Activated CD4-positive, alpha-beta memory T cell treated with anti-CD3 and anti-CD28 coated beads for 36 hours (primary cell): ENCODE measurements at regions not wholly inside any gene's neighbourhood (a gene's known extent, or its start where the extent isn't known, plus 50 kb on each side); places are given as distances from the start of the nearest gene placed in this dataset.
"Not testable (repeated sequence)": the region's sequence is repeated elsewhere in the genome, so short reads cannot be mapped to it uniquely, and the experiment has no call there.

Experiments used
- CTCF ChIA-PET: fragments of 350-600 bp; sonication (Branson Sonifier 250); formaldehyde crosslinking; loops from one replicate; lab custom pipeline; 2021; ENCODE audit warnings: antibody characterized with exemption, inconsistent platforms; lab: Charles Lee
- POLR2A ChIA-PET: fragments of 350-600 bp; sonication (Branson Sonifier 250); formaldehyde crosslinking; loops from one replicate; lab custom pipeline; 2021; ENCODE audit warnings: antibody characterized with exemption; lab: Charles Lee
- DNase-seq: peaks from one replicate; pipeline ENCODE4 v3.0.0-alpha.2; 2020
- H3K27ac Mint-ChIP-seq: one replicate; pipeline ENCODE4 v1.8.0; 2021; ENCODE audit warnings: mixed read lengths
- H3K27me3 Mint-ChIP-seq: one replicate; pipeline ENCODE4 v1.8.0; 2021; ENCODE audit warnings: mixed read lengths
- H3K36me3 Mint-ChIP-seq: one replicate; pipeline ENCODE4 v1.8.0; 2021; ENCODE audit warnings: mixed read lengths
- H3K4me1 Mint-ChIP-seq: one replicate; pipeline ENCODE4 v1.8.0; 2021; ENCODE audit warnings: low read depth, mixed read lengths
- H3K4me3 Mint-ChIP-seq: one replicate; pipeline ENCODE4 v1.8.0; 2021; ENCODE audit warnings: mild to moderate bottlenecking, mixed read lengths
- H3K9me3 Mint-ChIP-seq: one replicate; pipeline ENCODE4 v1.8.0; 2021; ENCODE audit warnings: mixed read lengths
- intact Hi-C: fragments of 100-400 bp; cut with micrococcal nuclease; formaldehyde crosslinking; loops from one replicate; pipeline ENCODE4 v1.15.1; 2023

- ChIA-PET CTCF (no interaction called here), POLR2A (no interaction called here)
- Mint-ChIP-seq H3K36me3 (no peaks in the 10 kb centered on the region), H3K27ac (no peak overlapping the region), H3K27me3 (no peaks in the 10 kb centered on the region), H3K4me3 (no peak overlapping the region), H3K9me3 (no peaks in the 10 kb centered on the region), H3K4me1 (no peaks in the 10 kb centered on the region)
- no peak for DNase-seq
- intact Hi-C loops = no loop called here
Observed at GRCh38 chr2:14756981-14757657, 124.6 kb downstream of the LRATD1 start.

GRCh38 chr2:14759082-14759481, 126.6 kb downstream of the LRATD1 start:
- no peak for DNase-seq
- H3K27ac Mint-ChIP-seq = no peak overlapping the region
- no peaks in the 10 kb centered on the region for H3K4me1 Mint-ChIP-seq
- H3K4me3 Mint-ChIP-seq = no peak overlapping the region
- no peaks in the 10 kb centered on the region for H3K36me3 Mint-ChIP-seq
- intact Hi-C loops = no loop called here
- H3K9me3 Mint-ChIP-seq = no peaks in the 10 kb centered on the region
- POLR2A ChIA-PET = no interaction called here
- CTCF ChIA-PET = no interaction called here
- no peaks in the 10 kb centered on the region for H3K27me3 Mint-ChIP-seq

- intact Hi-C loops = no loop called here
- H3K4me3 Mint-ChIP-seq = no peak overlapping the region
- H3K27me3 Mint-ChIP-seq = no peaks in the 10 kb centered on the region
- no peak overlapping the region for H3K27ac Mint-ChIP-seq
- ChIA-PET POLR2A (no interaction called here), CTCF (no interaction called here)
- H3K4me1 Mint-ChIP-seq = no peaks in the 10 kb centered on the region
- DNase-seq = no peak
- no peaks in the 10 kb centered on the region for H3K36me3 Mint-ChIP-seq
- H3K9me3 Mint-ChIP-seq = no peaks in the 10 kb centered on the region
Observed at GRCh38 chr2:14760169-14760568, 127.7 kb downstream of the LRATD1 start.

DNA sequence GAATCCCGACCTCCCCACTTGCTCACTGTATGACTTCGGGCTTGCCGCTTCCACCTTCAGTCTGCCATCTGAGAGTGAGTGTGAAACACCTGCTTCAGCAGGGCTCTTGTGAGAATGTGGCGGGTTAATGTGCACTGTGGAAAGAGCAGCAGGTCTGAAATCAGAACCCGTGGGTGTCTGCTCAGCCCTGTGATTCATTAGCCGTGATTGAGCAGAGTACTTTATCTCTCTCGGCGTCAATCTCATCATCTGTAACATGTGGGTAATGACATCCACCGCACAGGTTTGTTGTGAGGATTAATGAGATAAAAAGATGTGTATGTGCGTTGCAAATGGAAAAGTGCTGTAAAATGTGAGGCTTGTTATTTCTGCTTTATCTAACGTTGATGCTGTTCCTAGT, 128.6 kb downstream of the LRATD1 start:
- intact Hi-C loops = no loop called here
- no peak for DNase-seq
- Mint-ChIP-seq H3K36me3 (no peaks in the 10 kb centered on the region), H3K27ac (no peak overlapping the region), H3K9me3 (no peaks in the 10 kb centered on the region), H3K27me3 (no peaks in the 10 kb centered on the region), H3K4me3 (no peak overlapping the region), H3K4me1 (no peaks in the 10 kb centered on the region)
- ChIA-PET CTCF (no interaction called here), POLR2A (no interaction called here)

- Mint-ChIP-seq H3K4me1 (no peaks in the 10 kb centered on the region), H3K4me3 (no peak overlapping the region), H3K9me3 (no peaks in the 10 kb centered on the region), H3K36me3 (no peaks in the 10 kb centered on the region), H3K27ac (no peak overlapping the region), H3K27me3 (no peaks in the 10 kb centered on the region)
- DNase-seq = no peak
- ChIA-PET CTCF (no interaction called here), POLR2A (no interaction called here)
- intact Hi-C loops = no loop called here
Observed at GRCh38 chr2:14773696-14774095, 141.2 kb downstream of the LRATD1 start.

- intact Hi-C loops = no loop called here
- H3K36me3 Mint-ChIP-seq = no peaks in the 10 kb centered on the region
- no peak overlapping the region for H3K4me3 Mint-ChIP-seq
- no peak overlapping the region for H3K27ac Mint-ChIP-seq
- H3K9me3 Mint-ChIP-seq = no peaks in the 10 kb centered on the region
- H3K27me3 Mint-ChIP-seq = no peaks in the 10 kb centered on the region
- CTCF ChIA-PET = no interaction called here
- no peak for DNase-seq
- H3K4me1 Mint-ChIP-seq = no peaks in the 10 kb centered on the region
- POLR2A ChIA-PET = interaction anchor here (0.5 kb wide), 1 partner anchor 574 kb away, joined by 3 read pairs; no protein-coding TSS in a partner anchor
Observed at GRCh38 chr2:14774436-14774968, 142.0 kb downstream of the LRATD1 start.

DNA sequence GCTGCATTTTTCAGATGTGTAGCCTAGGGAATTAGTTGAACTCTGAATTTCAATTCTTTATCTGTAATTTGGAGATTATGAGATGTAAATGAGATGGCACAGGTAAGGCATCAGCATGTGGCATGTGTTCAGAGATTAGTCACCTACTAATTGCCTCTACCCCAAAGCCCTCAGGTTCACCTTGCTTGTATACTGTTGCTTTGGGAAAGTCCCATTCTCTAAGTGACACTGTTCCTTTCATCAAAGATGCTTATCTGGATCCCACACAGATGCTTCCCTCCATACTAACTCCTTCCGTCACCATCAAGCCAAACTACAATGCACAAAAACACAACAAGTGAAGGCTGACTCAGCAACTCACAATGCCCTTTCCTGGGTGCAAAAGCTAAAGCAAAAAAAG, 143.7 kb downstream of the LRATD1 start:
- Mint-ChIP-seq H3K9me3 (peaks cover 4% of the 10 kb centered on the region), H3K4me1 (no peaks in the 10 kb centered on the region), H3K27ac (no peak overlapping the region), H3K27me3 (no peaks in the 10 kb centered on the region), H3K36me3 (no peaks in the 10 kb centered on the region), H3K4me3 (no peak overlapping the region)
- DNase-seq = no peak
- CTCF ChIA-PET = no interaction called here
- intact Hi-C loops = no loop called here
- POLR2A ChIA-PET = no interaction called here

- Mint-ChIP-seq H3K4me1 (no peaks in the 10 kb centered on the region), H3K27ac (no peak overlapping the region), H3K4me3 (no peak overlapping the region), H3K36me3 (no peaks in the 10 kb centered on the region), H3K27me3 (no peaks in the 10 kb centered on the region), H3K9me3 (peaks cover 17% of the 10 kb centered on the region)
- DNase-seq = no peak
- ChIA-PET POLR2A (no interaction called here), CTCF (no interaction called here)
- intact Hi-C loops = no loop called here
Observed at GRCh38 chr2:14778015-14778414, 145.5 kb downstream of the LRATD1 start.

DNA sequence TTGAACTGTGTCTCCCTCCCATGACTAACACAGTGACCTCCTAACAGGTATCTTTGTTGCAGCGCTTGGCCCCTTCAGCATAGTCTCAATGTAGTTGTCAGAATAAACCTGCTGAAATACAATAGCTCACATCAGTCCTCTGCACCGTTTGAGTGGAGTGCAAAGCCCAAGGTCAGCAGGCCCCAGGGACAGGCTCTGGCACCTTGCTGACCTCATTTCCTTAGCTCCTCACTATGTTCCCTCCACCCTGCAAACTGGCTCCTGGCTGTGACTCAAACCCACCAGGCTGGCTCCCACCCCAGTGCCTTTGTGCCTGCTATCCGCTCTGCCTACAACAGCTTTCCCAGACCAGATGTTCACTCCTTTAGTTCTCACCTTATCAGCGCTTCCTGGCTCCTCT, 146.7 kb downstream of the LRATD1 start:
- Mint-ChIP-seq H3K4me1 (no peaks in the 10 kb centered on the region), H3K4me3 (no peak overlapping the region), H3K27me3 (no peaks in the 10 kb centered on the region), H3K27ac (no peak overlapping the region), H3K9me3 (peaks cover 17% of the 10 kb centered on the region), H3K36me3 (no peaks in the 10 kb centered on the region)
- no peak for DNase-seq
- intact Hi-C loops = no loop called here
- POLR2A ChIA-PET = no interaction called here
- CTCF ChIA-PET = no interaction called here

- intact Hi-C loops = no loop called here
- H3K36me3 Mint-ChIP-seq = no peaks in the 10 kb centered on the region
- no peaks in the 10 kb centered on the region for H3K4me1 Mint-ChIP-seq
- CTCF ChIA-PET = no interaction called here
- no peaks in the 10 kb centered on the region for H3K27me3 Mint-ChIP-seq
- H3K27ac Mint-ChIP-seq = no peak overlapping the region
- H3K9me3 Mint-ChIP-seq = peaks cover 19% of the 10 kb centered on the region
- no peak for DNase-seq
- POLR2A ChIA-PET = no interaction called here
- H3K4me3 Mint-ChIP-seq = no peak overlapping the region
Observed at GRCh38 chr2:14781142-14781541, 148.6 kb downstream of the LRATD1 start.

- H3K27ac Mint-ChIP-seq, CTCF ChIA-PET, H3K36me3 Mint-ChIP-seq, H3K27me3 Mint-ChIP-seq, H3K4me3 Mint-ChIP-seq, POLR2A ChIA-PET, intact Hi-C loops, H3K4me1 Mint-ChIP-seq, DNase-seq: not testable (repeated sequence)
- H3K9me3 Mint-ChIP-seq = peaks cover 14% of the 10 kb centered on the region
Observed at GRCh38 chr2:14788814-14789213, 156.3 kb downstream of the LRATD1 start.

GRCh38 chr2:14790041-14790640, 157.6 kb downstream of the LRATD1 start:
- no peaks in the 10 kb centered on the region for H3K36me3 Mint-ChIP-seq
- CTCF ChIA-PET = no interaction called here
- H3K4me1 Mint-ChIP-seq = no peaks in the 10 kb centered on the region
- peaks cover 11% of the 10 kb centered on the region for H3K9me3 Mint-ChIP-seq
- no peak overlapping the region for H3K4me3 Mint-ChIP-seq
- intact Hi-C loops = no loop called here
- DNase-seq = no peak
- H3K27me3 Mint-ChIP-seq = no peaks in the 10 kb centered on the region
- POLR2A ChIA-PET = no interaction called here
- no peak overlapping the region for H3K27ac Mint-ChIP-seq

GRCh38 chr2:14803994-14804393, 171.5 kb downstream of the LRATD1 start:
- Mint-ChIP-seq H3K36me3 (no peaks in the 10 kb centered on the region), H3K4me3 (no peak overlapping the region), H3K27ac (no peak overlapping the region), H3K27me3 (no peaks in the 10 kb centered on the region), H3K4me1 (no peaks in the 10 kb centered on the region), H3K9me3 (peaks cover 12% of the 10 kb centered on the region)
- no peak for DNase-seq
- intact Hi-C loops = no loop called here
- ChIA-PET CTCF (no interaction called here), POLR2A (no interaction called here)
